ENCODE measurements at regions not wholly inside any gene's neighbourhood (a gene's known extent, or its start where the extent isn't known, plus 50 kb on each side); places are given as distances from the start of the nearest gene placed in this dataset.

- CTCF ChIA-PET = no interaction called here
- no peaks in the 10 kb centered on the region for H3K4me1 ChIP-seq (ENCODE audit: control insufficient read depth, insufficient read depth, low read length)
- TF ChIP-seq TSHZ1 (tag by site-specific recombination; IDR thresholded peaks at IDR 0.05; ENCODE audit: borderline replicate concordance) (no peak), ZNF324 (tag by site-specific recombination; IDR thresholded peaks at IDR 0.05) (no peak), ZNF19 (tag by site-specific recombination; IDR thresholded peaks at IDR 0.05; ENCODE audit: low read depth) (no peak), ZFP41 (tag by site-specific recombination; IDR thresholded peaks at IDR 0.05; ENCODE audit: borderline replicate concordance) (no peak), ZSCAN18 (tag by site-specific recombination; IDR thresholded peaks at IDR 0.05) (no peak), ZNF354C (tag by site-specific recombination; IDR thresholded peaks at IDR 0.05; ENCODE audit: borderline replicate concordance, low read depth) (no peak), FEZF1 (tag by site-specific recombination; IDR thresholded peaks at IDR 0.05) (no peak), ZNF624 (tag by site-specific recombination; IDR thresholded peaks at IDR 0.05) (no peak), SP2 (tag by site-specific recombination; IDR thresholded peaks at IDR 0.05) (no peak), ZNF549 (tag by site-specific recombination; IDR thresholded peaks at IDR 0.05) (no peak), SALL2 (tag by site-specific recombination; IDR thresholded peaks at IDR 0.05; ENCODE audit: borderline replicate concordance) (no peak), REST (tag by site-specific recombination; IDR thresholded peaks at IDR 0.05) (no peak), ZNF146 (tag by site-specific recombination; IDR thresholded peaks at IDR 0.05) (no peak), ZNF350 (tag by site-specific recombination; IDR thresholded peaks at IDR 0.05) (no peak), SCRT2 (tag by site-specific recombination; IDR thresholded peaks at IDR 0.05) (no peak), ZNF266 (tag by site-specific recombination; IDR thresholded peaks at IDR 0.05; ENCODE audit: low read depth) (no peak), ZNF114 (tag by site-specific recombination; IDR thresholded peaks at IDR 0.05) (no peak)
- POLR2A ChIA-PET = no interaction called here
- no peaks in the 10 kb centered on the region for H3K9me3 ChIP-seq (ENCODE audit: control insufficient read depth, insufficient read depth, low read depth, low read length)
- H3K36me3 ChIP-seq (ENCODE audit: control insufficient read depth in 2 of 2, insufficient read depth in 1 of 2, low read length in 2 of 2) = no peaks in the 10 kb centered on the region
- no peak overlapping the region for H3K4me3 ChIP-seq (ENCODE audit: low read depth, low read length)
- H3K27ac ChIP-seq (ENCODE audit: extremely low read depth, low read depth, low read length) = no peak overlapping the region
Measured at GRCh38 chr16:54398986-54399385, 112.4 kb upstream of the IRX3 start.

GRCh38 chr16:54397838-54398237 is 111.3 kb upstream of the IRX3 start:
- POLR2A ChIA-PET = no interaction called here
- CTCF ChIA-PET = no interaction called here

More at GRCh38 chr16:54397838-54398237, 111.3 kb upstream of the IRX3 start:
- TF ChIP-seq ZNF175 (tag by site-specific recombination; IDR thresholded peaks at IDR 0.05) = no peak
- no peak for TF ChIP-seq ZNF830 (tag by site-specific recombination; IDR thresholded peaks at IDR 0.05; ENCODE audit: low read depth)
- peak; percentile 86 for TF ChIP-seq SCRT1 (tag by site-specific recombination; IDR thresholded peaks at IDR 0.05; ENCODE audit: borderline replicate concordance)
- peak; percentile 82 for TF ChIP-seq SCRT2 (tag by site-specific recombination; IDR thresholded peaks at IDR 0.05)
- Histone ChIP-seq H3K4me1 (ENCODE audit: control insufficient read depth, insufficient read depth, low read length) (no peaks in the 10 kb centered on the region), H3K36me3 (ENCODE audit: control insufficient read depth in 2 of 2, insufficient read depth in 1 of 2, low read length in 2 of 2) (no peaks in the 10 kb centered on the region), H3K27ac (ENCODE audit: extremely low read depth, low read depth, low read length) (no peak overlapping the region), H3K4me3 (ENCODE audit: low read depth, low read length) (no peak overlapping the region), H3K9me3 (ENCODE audit: control insufficient read depth, insufficient read depth, low read depth, low read length) (no peaks in the 10 kb centered on the region)
